ENCODE measurements at regions not wholly inside any gene's neighbourhood (a gene's known extent, or its start where the extent isn't known, plus 50 kb on each side); places are given as distances from the start of the nearest gene placed in this dataset.

DNA sequence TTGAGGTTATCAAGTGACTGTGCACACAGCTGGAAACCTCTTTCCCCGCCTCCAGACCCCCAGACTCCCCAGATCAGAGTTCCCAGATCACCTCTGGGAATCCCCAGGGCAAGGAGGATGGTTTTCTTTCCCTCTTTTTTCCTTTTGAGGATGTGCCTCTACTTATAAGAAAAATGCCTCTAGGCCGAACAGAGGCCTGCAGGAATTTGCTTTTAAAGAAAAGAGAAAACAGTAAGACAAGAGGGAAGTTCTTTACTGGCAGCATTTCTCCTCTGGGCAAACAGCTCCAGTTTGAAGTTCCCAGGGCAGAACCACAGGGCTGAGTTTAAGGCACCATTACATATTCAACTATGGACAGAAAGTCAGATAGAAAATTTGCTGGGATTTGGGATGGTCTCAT is 837.9 kb upstream of the LCORL start:
- no peaks in the 10 kb centered on the region for H3K36me3 ChIP-seq (ENCODE audit: control insufficient read depth in 1 of 2, insufficient read depth in 2 of 2, low read length in 2 of 2)
- no peak overlapping the region for H2BK120ac ChIP-seq (ENCODE audit: insufficient read depth, low read length, poor library complexity)
- no peak overlapping the region for H3K9ac ChIP-seq (ENCODE audit: low read length)
- no peaks in the 10 kb centered on the region for H3K9me3 ChIP-seq (ENCODE audit: insufficient read depth, low read depth, low read length)
- H3K23ac ChIP-seq (ENCODE audit: low read length), result no peak overlapping the region
- peak overlapping the region; percentile 49 for H2BK12ac ChIP-seq (ENCODE audit: low read length)
- H3K27me3 ChIP-seq (ENCODE audit: insufficient read depth, low read length), result no peaks in the 10 kb centered on the region
- no peak overlapping the region for H3K4me2 ChIP-seq (ENCODE audit: low read length)
- no peak overlapping the region for H3K4ac ChIP-seq (ENCODE audit: low read depth, low read length)
- no peak overlapping the region for H4K12ac ChIP-seq (ENCODE audit: low read depth, low read length)
- H3K79me2 ChIP-seq (ENCODE audit: control insufficient read depth, insufficient read depth, low read length, poor library complexity), result no peaks in the 10 kb centered on the region
- H3K4me1 ChIP-seq (ENCODE audit: control insufficient read depth in 1 of 2, insufficient read depth in 2 of 2, low read length in 2 of 2), result peaks cover 2 to 5% of the 10 kb centered on the region in 2 experiments
- no CpG with 5 or more reads among the region's 2 CpGs for WGBS (ENCODE audit: extremely low coverage, insufficient coverage, insufficient read length)
- peak overlapping the region; percentile 21 for H2BK5ac ChIP-seq (ENCODE audit: low read depth, low read length, poor library complexity)
- no peak overlapping the region for H3K14ac ChIP-seq (ENCODE audit: low read length)
- no peak overlapping the region for H4K8ac ChIP-seq (ENCODE audit: low read depth, low read length)
- DNase-seq, result no peak
- H2AFZ ChIP-seq (ENCODE audit: insufficient read depth, low read length, poor library complexity), result no peak overlapping the region
- H4K91ac ChIP-seq (ENCODE audit: low read depth, low read length), result no peak overlapping the region
- H3K27ac ChIP-seq (ENCODE audit: low read depth, low read length), result peak overlapping the region; percentile 41
- H3K18ac ChIP-seq (ENCODE audit: low read length), result no peak overlapping the region
- H2AK5ac ChIP-seq (ENCODE audit: low read length), result no peak overlapping the region
- peaks cover 2% of the 10 kb centered on the region for H3K79me1 ChIP-seq (ENCODE audit: low read length)
- no peak overlapping the region for H3K4me3 ChIP-seq (ENCODE audit: low read depth, low read length)

DNA sequence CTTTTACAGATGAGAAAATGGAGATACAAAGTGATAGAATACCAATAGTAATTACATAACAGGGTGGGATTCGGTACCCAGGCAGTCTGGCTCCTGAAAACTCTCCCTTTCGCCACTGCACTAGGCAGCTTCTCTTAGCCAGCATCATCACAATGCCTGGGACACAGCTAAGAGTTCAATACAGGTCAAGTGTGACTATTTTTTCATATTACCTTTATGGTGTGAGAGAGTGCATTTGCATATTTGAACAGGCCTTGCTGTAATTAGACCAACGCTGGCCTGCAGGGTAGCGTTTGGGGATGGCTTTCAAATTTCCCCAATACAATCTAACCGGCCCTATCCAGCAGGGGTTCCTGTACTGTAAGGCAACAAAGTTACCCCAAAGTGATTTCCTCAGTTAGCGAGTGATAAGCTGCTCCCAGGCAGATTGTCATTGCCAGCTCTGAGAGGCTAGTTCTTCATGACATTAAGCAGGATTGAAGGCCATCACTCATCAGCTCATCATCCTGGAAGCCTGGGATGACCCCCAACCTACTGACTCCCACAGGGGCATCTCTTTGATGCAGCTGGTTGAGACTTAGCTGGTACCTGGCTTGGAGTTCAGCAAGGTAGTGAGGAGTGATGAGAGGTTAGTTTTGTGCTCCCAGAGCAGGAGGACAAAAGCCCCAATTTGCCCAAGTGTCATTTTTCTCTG is 836.8 kb upstream of the LCORL start:
- no CpG with 5 or more reads among the region's 6 CpGs for WGBS (ENCODE audit: extremely low coverage, insufficient coverage, insufficient read length)

DNA sequence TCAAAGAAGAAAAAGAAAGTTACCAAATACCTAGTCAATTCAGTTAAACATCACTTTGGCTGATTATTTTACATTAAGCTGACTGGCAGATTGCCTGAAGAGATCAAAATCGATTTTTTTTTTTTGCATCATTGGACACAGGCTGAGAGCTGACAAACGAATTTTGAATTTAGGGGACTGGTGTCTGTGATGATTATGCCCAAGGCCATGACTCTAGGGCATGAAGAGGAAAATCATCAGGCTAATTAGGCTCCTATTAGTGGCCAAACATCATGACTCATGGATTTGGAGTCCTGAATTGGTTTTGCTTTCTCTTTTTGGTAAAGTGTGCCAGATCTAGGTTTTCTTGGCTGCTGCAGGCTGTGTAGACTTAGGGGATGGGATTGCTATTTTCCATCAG is 829.3 kb upstream of the LCORL start:
- H2BK120ac ChIP-seq (ENCODE audit: insufficient read depth, low read length, poor library complexity), result no peak overlapping the region
- H3K9ac ChIP-seq (ENCODE audit: low read length), result no peak overlapping the region
- H3K4me2 ChIP-seq (ENCODE audit: low read length), result no peak overlapping the region
- no peak overlapping the region for H3K18ac ChIP-seq (ENCODE audit: low read length)
- no peak overlapping the region for H3K14ac ChIP-seq (ENCODE audit: low read length)
- no peak overlapping the region for H3K27ac ChIP-seq (ENCODE audit: low read depth, low read length)
- no peaks in the 10 kb centered on the region for H3K27me3 ChIP-seq (ENCODE audit: insufficient read depth, low read length)
- H2BK5ac ChIP-seq (ENCODE audit: low read depth, low read length, poor library complexity), result no peak overlapping the region
- no peak overlapping the region for H3K4me3 ChIP-seq (ENCODE audit: low read depth, low read length)
- H3K4ac ChIP-seq (ENCODE audit: low read depth, low read length), result no peak overlapping the region
- H3K9me3 ChIP-seq (ENCODE audit: insufficient read depth, low read depth, low read length), result no peaks in the 10 kb centered on the region
- H4K12ac ChIP-seq (ENCODE audit: low read depth, low read length), result no peak overlapping the region
- H2AFZ ChIP-seq (ENCODE audit: insufficient read depth, low read length, poor library complexity), result no peak overlapping the region
- H2BK12ac ChIP-seq (ENCODE audit: low read length), result no peak overlapping the region
- no peak overlapping the region for H3K23ac ChIP-seq (ENCODE audit: low read length)
- H3K79me1 ChIP-seq (ENCODE audit: low read length), result no peaks in the 10 kb centered on the region
- H2AK5ac ChIP-seq (ENCODE audit: low read length), result no peak overlapping the region
- no peaks in the 10 kb centered on the region for H3K4me1 ChIP-seq (ENCODE audit: control insufficient read depth in 1 of 2, insufficient read depth in 2 of 2, low read length in 2 of 2)
- no peaks in the 10 kb centered on the region for H3K79me2 ChIP-seq (ENCODE audit: control insufficient read depth, insufficient read depth, low read length, poor library complexity)
- no peak overlapping the region for H4K91ac ChIP-seq (ENCODE audit: low read depth, low read length)
- no CpG with 5 or more reads among the region's 2 CpGs for WGBS (ENCODE audit: extremely low coverage, insufficient coverage, insufficient read length)
- DNase-seq, result no peak
- H4K8ac ChIP-seq (ENCODE audit: low read depth, low read length), result no peak overlapping the region
- no peaks in the 10 kb centered on the region for H3K36me3 ChIP-seq (ENCODE audit: control insufficient read depth in 1 of 2, insufficient read depth in 2 of 2, low read length in 2 of 2)

More for the DNA sequence above, 836.8 kb upstream of the LCORL start:
- Histone ChIP-seq H3K4me1 (ENCODE audit: control insufficient read depth in 1 of 2, insufficient read depth in 2 of 2, low read length in 2 of 2) (peaks cover 2 to 5% of the 10 kb centered on the region in 2 experiments), H3K4ac (ENCODE audit: low read depth, low read length) (no peak overlapping the region), H2BK5ac (ENCODE audit: low read depth, low read length, poor library complexity) (no peak overlapping the region), H2BK12ac (ENCODE audit: low read length) (no peak overlapping the region), H3K79me2 (ENCODE audit: control insufficient read depth, insufficient read depth, low read length, poor library complexity) (no peaks in the 10 kb centered on the region), H4K12ac (ENCODE audit: low read depth, low read length) (no peak overlapping the region), H3K27ac (ENCODE audit: low read depth, low read length) (no peak overlapping the region), H3K36me3 (ENCODE audit: control insufficient read depth in 1 of 2, insufficient read depth in 2 of 2, low read length in 2 of 2) (no peaks in the 10 kb centered on the region), H3K9me3 (ENCODE audit: insufficient read depth, low read depth, low read length) (no peaks in the 10 kb centered on the region), H3K27me3 (ENCODE audit: insufficient read depth, low read length) (no peaks in the 10 kb centered on the region), H3K18ac (ENCODE audit: low read length) (no peak overlapping the region), H4K8ac (ENCODE audit: low read depth, low read length) (no peak overlapping the region), H2AK5ac (ENCODE audit: low read length) (no peak overlapping the region), H4K91ac (ENCODE audit: low read depth, low read length) (no peak overlapping the region), H2BK120ac (ENCODE audit: insufficient read depth, low read length, poor library complexity) (no peak overlapping the region), H3K9ac (ENCODE audit: low read length) (no peak overlapping the region), H3K79me1 (ENCODE audit: low read length) (peaks cover 2% of the 10 kb centered on the region), H3K4me2 (ENCODE audit: low read length) (no peak overlapping the region), H3K23ac (ENCODE audit: low read length) (no peak overlapping the region), H3K4me3 (ENCODE audit: low read depth, low read length) (no peak overlapping the region), H3K14ac (ENCODE audit: low read length) (no peak overlapping the region), H2AFZ (ENCODE audit: insufficient read depth, low read length, poor library complexity) (no peak overlapping the region)
- no peak for DNase-seq

DNA sequence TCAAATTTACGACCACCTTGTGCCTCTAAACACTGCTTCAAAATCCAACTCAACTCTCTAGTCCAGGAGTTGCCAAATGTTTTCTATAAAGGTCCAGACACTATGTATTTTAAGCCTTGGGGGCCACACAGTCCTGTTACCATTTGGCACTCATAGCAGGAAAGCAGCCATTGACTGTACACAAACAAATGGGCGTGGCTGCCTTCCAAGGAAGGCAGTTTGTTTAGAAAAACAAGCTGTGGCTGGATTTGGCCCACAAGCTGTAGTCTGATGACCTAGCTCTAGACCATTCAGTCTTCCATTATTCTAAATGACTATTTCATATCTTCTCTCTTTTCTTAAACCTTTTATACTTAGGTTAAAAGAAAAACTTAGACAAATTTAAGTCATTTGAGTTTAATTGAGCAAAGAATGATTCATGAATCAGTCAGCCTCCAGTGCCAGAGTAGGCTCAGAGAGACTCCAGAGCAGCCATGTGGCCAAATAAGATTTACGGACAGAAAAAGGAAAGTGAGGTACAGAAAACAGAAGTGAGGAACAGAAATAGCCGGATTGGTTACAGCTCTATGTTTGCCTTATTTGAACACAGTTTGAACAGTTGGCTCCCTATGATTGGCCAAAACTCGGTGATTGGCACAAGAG is 825.8 kb upstream of the LCORL start:
- no CpG with 5 or more reads among the region's 5 CpGs for WGBS (ENCODE audit: extremely low coverage, insufficient coverage, insufficient read length)
- no peaks in the 10 kb centered on the region for H3K79me1 ChIP-seq (ENCODE audit: low read length)
- H3K27ac ChIP-seq (ENCODE audit: low read depth, low read length), result no peak overlapping the region
- no peaks in the 10 kb centered on the region for H3K36me3 ChIP-seq (ENCODE audit: control insufficient read depth in 1 of 2, insufficient read depth in 2 of 2, low read length in 2 of 2)
- no peaks in the 10 kb centered on the region for H3K4me1 ChIP-seq (ENCODE audit: control insufficient read depth in 1 of 2, insufficient read depth in 2 of 2, low read length in 2 of 2)
- no peak overlapping the region for H2AK5ac ChIP-seq (ENCODE audit: low read length)
- H4K91ac ChIP-seq (ENCODE audit: low read depth, low read length), result no peak overlapping the region
- H3K9me3 ChIP-seq (ENCODE audit: insufficient read depth, low read depth, low read length), result peaks cover 5% of the 10 kb centered on the region
- H3K79me2 ChIP-seq (ENCODE audit: control insufficient read depth, insufficient read depth, low read length, poor library complexity), result no peaks in the 10 kb centered on the region
- H4K12ac ChIP-seq (ENCODE audit: low read depth, low read length), result no peak overlapping the region
- H3K14ac ChIP-seq (ENCODE audit: low read length), result no peak overlapping the region
- no peak overlapping the region for H3K4me2 ChIP-seq (ENCODE audit: low read length)
- no peak overlapping the region for H2BK12ac ChIP-seq (ENCODE audit: low read length)
- no peak overlapping the region for H3K4me3 ChIP-seq (ENCODE audit: low read depth, low read length)
- no peak for DNase-seq
- no peak overlapping the region for H3K4ac ChIP-seq (ENCODE audit: low read depth, low read length)
- no peak overlapping the region for H2AFZ ChIP-seq (ENCODE audit: insufficient read depth, low read length, poor library complexity)
- no peaks in the 10 kb centered on the region for H3K27me3 ChIP-seq (ENCODE audit: insufficient read depth, low read length)
- H2BK5ac ChIP-seq (ENCODE audit: low read depth, low read length, poor library complexity), result no peak overlapping the region
- no peak overlapping the region for H3K9ac ChIP-seq (ENCODE audit: low read length)
- H3K23ac ChIP-seq (ENCODE audit: low read length), result no peak overlapping the region
- H3K18ac ChIP-seq (ENCODE audit: low read length), result no peak overlapping the region
- no peak overlapping the region for H2BK120ac ChIP-seq (ENCODE audit: insufficient read depth, low read length, poor library complexity)
- no peak overlapping the region for H4K8ac ChIP-seq (ENCODE audit: low read depth, low read length)
